ENCODE measurements at regions not wholly inside any gene's neighbourhood (a gene's known extent, or its start where the extent isn't known, plus 50 kb on each side); places are given as distances from the start of the nearest gene placed in this dataset.

DNA sequence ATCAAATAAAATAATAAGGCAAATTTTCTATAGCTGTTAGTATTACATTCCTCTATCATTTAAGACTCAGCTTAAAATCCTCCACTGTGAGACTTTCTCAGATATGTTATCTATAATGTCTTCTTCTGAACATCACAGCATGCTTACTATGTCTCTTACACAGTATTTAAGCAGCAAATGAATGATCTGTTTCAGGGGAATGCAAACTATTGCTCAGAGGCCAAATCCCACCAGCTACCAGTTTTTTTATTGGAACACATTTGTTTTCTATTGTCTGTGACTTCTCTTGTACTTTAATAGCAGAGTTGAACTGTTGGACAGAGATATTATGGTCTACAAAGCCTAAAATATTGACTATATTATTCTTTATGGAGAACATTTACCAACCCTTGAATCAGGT is 59.6 kb downstream of the C3orf38 start:
- DNase-seq (ENCODE audit: extremely low read depth, low read depth): no peak
- TF ChIP-seq, protein P1, sequence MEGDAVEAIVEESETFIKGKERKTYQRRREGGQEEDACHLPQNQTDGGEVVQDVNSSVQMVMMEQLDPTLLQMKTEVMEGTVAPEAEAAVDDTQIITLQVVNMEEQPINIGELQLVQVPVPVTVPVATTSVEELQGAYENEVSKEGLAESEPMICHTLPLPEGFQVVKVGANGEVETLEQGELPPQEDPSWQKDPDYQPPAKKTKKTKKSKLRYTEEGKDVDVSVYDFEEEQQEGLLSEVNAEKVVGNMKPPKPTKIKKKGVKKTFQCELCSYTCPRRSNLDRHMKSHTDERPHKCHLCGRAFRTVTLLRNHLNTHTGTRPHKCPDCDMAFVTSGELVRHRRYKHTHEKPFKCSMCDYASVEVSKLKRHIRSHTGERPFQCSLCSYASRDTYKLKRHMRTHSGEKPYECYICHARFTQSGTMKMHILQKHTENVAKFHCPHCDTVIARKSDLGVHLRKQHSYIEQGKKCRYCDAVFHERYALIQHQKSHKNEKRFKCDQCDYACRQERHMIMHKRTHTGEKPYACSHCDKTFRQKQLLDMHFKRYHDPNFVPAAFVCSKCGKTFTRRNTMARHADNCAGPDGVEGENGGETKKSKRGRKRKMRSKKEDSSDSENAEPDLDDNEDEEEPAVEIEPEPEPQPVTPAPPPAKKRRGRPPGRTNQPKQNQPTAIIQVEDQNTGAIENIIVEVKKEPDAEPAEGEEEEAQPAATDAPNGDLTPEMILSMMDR (IDR thresholded peaks at IDR 0.05; ENCODE audit: low read depth, low read length): no peak

DNA sequence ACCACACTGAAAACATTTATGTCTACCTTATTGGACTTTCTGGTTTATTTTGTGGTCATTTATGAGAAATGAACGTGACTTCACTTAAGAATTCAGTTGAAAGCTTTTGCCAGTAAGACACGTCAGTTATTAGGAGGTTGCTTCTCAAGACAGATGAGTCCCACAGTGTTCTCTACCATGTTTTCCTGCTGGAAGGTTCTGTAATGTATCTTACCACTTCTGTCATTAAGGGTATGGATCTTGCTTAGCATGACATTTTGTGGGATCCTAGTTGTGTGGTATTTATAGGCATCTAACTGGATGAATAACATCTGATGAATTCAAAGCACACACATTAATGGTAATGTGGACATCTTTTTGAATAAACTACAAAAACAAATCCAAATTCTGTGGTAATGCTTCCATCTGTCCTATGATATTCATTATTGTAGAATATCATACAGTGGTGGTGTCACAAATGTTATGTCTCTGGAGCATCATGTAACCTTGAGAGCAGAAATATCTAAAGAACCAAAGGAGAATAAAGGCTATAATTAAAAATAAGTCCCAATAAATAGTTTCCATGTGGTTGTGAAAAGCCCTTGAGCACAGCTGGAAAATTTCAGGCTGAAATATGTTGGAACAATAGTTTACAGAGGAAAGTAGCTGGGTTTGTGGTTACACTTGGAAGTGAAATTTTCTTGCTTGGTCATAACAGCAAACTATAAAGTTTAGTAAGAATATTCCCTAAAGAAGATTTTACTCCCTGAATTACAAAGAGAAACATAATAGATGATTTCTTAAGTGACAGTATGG is 61.5 kb downstream of the C3orf38 start:
- TF ChIP-seq, protein P1 (IDR thresholded peaks at IDR 0.05; ENCODE audit: low read depth, low read length): no peak
- no peak for DNase-seq (ENCODE audit: extremely low read depth, low read depth)

GRCh38 chr3:88219138-88219792 is 69.5 kb downstream of the C3orf38 start:
- DNase-seq (ENCODE audit: extremely low read depth, low read depth): no peak
- TF ChIP-seq, protein P1 (IDR thresholded peaks at IDR 0.05; ENCODE audit: low read depth, low read length): peak; percentile 57

GRCh38 chr3:88220126-88220525 is 70.4 kb downstream of the C3orf38 start:
- TF ChIP-seq, protein P1 (IDR thresholded peaks at IDR 0.05; ENCODE audit: low read depth, low read length): no peak
- no peak for DNase-seq (ENCODE audit: extremely low read depth, low read depth)

DNA sequence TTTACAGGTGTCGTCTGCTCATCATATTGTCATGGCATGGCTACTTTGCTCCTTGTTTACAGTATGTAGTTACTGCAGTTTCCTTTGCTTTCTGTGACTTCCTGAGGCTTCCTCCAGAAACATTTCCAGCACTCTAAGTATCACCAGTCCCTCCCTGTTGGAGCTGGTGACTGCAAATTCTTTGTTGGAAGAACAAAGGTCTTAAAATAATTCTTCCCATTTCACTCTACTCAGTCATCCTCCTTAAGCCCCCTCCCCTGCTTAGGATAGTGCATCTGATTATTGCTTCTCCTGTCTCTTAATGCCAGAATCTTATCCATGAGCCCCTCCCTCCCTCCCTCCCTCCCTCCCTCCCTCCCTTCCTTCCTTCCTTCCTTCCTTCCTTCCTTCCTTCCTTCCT is 72.0 kb downstream of the C3orf38 start:
- DNase-seq (ENCODE audit: extremely low read depth, low read depth): no peak
- TF ChIP-seq, protein P1 (IDR thresholded peaks at IDR 0.05; ENCODE audit: low read depth, low read length): no peak

GRCh38 chr3:88222343-88222742 is 72.6 kb downstream of the C3orf38 start:
- TF ChIP-seq, protein P1 (IDR thresholded peaks at IDR 0.05; ENCODE audit: low read depth, low read length): no peak
- DNase-seq (ENCODE audit: extremely low read depth, low read depth): no peak

DNA sequence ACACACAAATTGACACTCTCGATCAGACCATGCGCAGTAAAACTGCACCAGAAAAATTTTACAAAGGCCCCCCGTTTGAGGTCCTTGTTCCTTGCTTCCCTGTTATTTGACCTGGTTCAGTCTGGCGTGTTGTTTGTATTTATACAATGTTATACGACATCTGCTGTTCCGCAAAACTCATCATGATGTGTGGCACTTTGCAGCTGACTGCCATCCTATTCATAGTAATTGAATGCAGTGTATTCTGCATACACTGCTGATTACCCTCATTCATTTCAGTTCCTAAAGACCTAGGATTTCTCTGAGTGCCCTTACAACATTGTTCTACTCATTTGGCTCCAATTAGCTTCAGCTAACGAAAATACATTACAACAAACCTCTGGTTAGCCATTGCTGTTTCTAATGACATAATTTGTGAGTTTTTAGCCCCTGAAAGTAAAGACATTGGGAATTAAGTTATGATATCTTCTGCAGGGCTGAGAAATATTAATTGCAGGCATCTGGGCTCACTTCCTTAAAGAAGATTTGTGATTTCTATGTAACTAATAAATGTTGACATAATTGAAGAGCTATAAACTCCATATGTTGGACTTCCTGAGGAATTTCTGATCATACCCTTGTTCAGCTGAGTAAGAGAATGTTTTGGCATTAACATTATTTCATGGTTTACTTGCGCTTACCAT is 75.7 kb downstream of the C3orf38 start:
- no peak for DNase-seq (ENCODE audit: extremely low read depth, low read depth)
- TF ChIP-seq, protein P1 (IDR thresholded peaks at IDR 0.05; ENCODE audit: low read depth, low read length): no peak

Data from AG09319 (cell line).